ENCODE measurements at regions not wholly inside any gene's neighbourhood (a gene's known extent, or its start where the extent isn't known, plus 50 kb on each side); places are given as distances from the start of the nearest gene placed in this dataset.

GRCh38 chr9:17994695-17995425 is 416.0 kb downstream of the SH3GL2 start:
- TF ChIP-seq CTCF (IDR thresholded peaks at IDR 0.05) (no peak), POLR2A (IDR thresholded peaks at IDR 0.05) (no peak)

All from prostate gland (tissue), 2 donors.